HG03469 (cell line): ENCODE measurements at regions not wholly inside any gene's neighbourhood (a gene's known extent, or its start where the extent isn't known, plus 50 kb on each side); places are given as distances from the start of the nearest gene placed in this dataset.

ENCODE experiments used
- ATAC-seq: cut with Tn5 transposase; IDR thresholded peaks from one replicate; pipeline ENCODE4 v1.9.1; 2021; ENCODE audit warnings: mild to moderate bottlenecking, moderate library complexity, moderate number of reproducible peaks; ENCODE audit not compliant: unreplicated experiment

- no peak for ATAC-seq
Measured at GRCh38 chr18:4858379-4859127, 338.5 kb downstream of the AKAIN1 start.

GRCh38 chr18:4854671-4855070, 342.4 kb downstream of the AKAIN1 start:
- ATAC-seq = no peak

GRCh38 chr18:4851301-4851976, 345.6 kb downstream of the AKAIN1 start:
- no peak for ATAC-seq

GRCh38 chr18:4847056-4847455, 350.0 kb downstream of the AKAIN1 start:
- ATAC-seq = no peak

DNA sequence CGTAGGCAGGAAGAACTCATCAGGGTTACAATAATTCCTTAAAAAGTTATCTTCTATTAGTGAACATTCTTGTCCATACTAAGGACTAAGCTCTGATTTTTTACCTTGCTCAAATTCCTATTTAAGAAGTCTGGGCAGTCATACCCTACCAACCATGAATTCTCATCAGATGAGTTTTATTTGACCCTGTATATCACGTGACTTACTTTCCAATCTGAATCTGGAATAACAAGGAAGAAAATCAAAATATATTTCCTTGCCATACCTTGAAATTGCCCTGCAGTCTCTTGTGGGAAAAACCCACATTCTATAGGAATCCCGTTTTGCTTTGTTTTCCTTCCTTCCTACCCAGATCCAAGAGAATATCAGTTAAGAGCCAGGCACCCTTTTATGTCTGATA, 352.7 kb downstream of the AKAIN1 start:
- no peak for ATAC-seq

GRCh38 chr18:4843771-4844170, 353.3 kb downstream of the AKAIN1 start:
- no peak for ATAC-seq

GRCh38 chr18:4842751-4843150, 354.3 kb downstream of the AKAIN1 start:
- ATAC-seq = no peak

DNA sequence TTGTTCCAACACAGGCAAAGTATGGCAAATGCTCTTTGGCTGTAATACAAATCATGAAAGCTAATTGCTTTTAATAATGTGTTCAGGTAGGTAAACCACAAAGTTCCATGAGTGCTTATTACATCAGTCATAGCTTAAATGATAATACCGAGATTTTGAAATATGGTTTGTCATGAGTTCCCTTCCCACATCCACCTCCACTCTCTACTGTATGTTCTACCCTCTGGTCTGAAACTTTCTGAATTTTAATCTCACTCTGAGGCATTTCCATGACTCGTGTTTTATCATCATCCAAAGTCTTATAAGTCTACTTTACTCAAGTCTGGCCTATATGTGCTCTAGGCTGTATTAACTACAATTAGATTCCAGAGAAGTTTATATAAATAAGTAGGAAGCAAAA, 354.8 kb downstream of the AKAIN1 start:
- ATAC-seq = no peak

- ATAC-seq = no peak
Measured at GRCh38 chr18:4839639-4840038, 357.4 kb downstream of the AKAIN1 start.

- no peak for ATAC-seq
Measured at GRCh38 chr18:4836141-4836540, 360.9 kb downstream of the AKAIN1 start.

- no peak for ATAC-seq
Measured at GRCh38 chr18:4831791-4832375, 365.2 kb downstream of the AKAIN1 start.

DNA sequence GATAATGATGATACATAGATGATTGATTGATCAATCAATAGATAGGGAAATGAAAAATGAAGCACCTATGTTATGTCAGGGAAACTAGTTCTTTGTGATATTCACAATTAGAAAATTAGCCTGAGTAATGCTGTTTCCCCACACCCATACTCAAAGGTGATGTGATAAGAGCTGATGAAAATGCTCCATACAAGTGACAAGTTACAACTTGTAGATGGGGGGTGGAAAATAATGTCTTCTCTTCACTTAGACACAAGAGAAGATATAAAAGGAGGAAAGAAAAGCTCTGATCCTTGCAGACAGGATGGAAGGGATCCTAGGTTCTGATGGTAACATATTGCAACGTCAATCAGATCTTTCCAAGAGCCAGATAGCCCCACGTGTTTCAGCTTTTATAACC, 365.9 kb downstream of the AKAIN1 start:
- no peak for ATAC-seq

GRCh38 chr18:4823091-4823490, 368.0 kb upstream of the DLGAP1 start:
- ATAC-seq = no peak

DNA sequence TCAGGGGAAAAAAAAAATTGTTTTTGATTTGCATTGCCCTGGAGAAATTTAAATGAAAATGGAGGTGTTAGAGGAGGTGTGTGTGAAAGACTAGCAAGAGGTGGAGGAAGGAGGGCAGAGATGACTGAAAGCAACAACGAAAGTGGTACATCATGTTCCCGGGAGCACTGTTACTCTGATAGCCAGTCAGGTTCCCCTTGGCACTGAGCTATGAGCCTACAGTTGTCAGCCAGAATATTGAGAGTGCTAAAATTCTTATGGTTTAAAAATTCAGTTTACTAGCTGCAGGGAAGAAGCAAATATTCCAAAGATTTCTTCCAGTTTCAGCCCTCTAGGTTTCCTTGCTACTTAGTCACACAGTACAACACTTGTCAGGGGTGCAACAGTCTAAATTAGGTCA, 366.7 kb upstream of the DLGAP1 start:
- no peak for ATAC-seq

DNA sequence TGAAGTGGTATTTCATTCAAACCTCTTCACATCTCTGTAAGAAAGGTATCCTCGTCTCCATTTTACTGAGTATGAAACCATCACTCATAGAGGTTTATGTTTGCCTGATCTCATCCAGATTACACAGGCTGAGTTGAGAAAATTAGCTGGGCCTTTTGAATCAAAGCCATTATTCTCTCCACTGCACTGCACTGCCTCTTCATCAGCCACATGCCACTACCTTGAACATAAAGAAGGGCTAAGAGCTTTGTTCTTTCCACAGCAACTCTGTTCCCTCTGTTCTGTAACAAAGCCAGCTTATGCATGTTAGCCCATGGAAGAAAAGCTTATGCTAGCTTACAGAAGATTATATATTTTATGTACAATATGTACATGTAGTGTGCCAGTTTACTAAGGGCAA, 362.6 kb upstream of the DLGAP1 start:
- ATAC-seq = no peak

DNA sequence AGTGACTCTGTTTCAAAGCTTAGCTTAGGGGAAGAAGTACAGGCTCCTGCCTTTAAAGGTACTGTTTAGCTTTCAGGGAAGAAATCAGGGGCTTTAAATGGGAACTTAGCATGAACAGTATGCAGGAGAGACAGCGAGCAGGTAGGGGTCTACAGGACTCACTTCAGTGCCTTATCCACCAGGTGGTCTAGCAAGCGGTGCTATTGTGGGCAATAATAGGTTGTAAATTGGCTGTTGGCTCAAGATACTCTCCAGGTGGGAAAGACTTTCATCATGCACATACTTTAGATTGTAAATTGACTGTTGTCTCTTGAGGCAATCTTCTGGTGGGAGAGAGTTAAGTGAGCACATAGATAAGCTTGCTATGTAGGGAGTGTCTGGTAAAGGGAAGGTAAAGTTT, 358.6 kb upstream of the DLGAP1 start:
- ATAC-seq = no peak

DNA sequence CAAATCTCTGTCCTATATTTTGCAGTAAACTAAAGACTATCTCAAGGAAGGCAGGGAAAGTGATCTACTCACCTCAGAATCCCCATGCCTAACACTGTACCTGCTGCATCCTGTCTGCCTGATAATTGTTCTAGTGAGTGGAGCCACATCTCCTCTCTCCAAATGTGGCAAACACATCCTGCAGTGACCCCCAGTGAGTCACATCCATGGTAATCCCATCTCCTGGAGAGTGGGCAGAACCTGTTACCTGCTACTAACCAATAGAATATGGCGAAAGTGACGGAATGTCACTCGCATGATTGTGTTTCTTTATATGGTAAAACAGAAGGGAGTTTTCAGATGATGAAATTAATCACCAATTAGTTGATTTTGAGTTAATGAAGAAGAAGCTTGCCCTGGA, 353.8 kb upstream of the DLGAP1 start:
- no peak for ATAC-seq

DNA sequence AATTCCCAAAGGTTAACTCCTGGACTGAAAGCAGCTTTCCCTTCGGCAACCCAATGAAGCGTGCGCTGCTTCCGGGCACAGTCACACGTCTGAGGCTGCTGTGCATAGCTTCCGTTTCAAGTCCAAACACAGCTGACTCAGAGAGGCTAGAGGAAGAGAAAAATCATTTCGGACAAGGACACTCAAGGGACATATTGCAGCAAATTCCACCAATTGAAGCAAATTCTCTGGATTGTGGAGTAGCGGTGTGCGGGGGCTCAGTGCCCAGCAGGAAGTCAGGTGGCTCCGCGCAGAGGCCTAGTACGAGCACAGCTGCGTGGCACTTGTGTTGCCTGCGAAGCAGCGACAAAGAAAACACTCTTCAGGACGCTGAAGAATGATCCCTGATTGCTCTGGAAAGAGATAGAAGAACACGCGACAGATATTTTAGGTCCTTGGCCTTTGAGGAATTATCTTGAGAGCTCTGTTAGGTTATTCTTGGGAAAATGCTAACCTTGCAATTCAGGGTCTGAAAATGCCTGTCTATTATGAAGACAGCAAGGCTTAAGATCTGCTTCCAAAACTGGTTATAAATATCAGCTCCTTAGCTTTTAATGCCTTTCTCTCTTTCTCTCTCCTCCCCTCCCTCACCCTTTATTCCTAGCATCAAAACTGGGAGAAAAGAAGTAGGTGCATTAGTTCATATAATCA, 352.6 kb upstream of the DLGAP1 start:
- no peak for ATAC-seq

GRCh38 chr18:4806331-4806730, 351.2 kb upstream of the DLGAP1 start:
- ATAC-seq = no peak

- no peak for ATAC-seq
Measured at GRCh38 chr18:4802296-4802695, 347.2 kb upstream of the DLGAP1 start.

GRCh38 chr18:4801151-4801550, 346.0 kb upstream of the DLGAP1 start:
- ATAC-seq = no peak
